Breast epithelium (tissue), 3 donors: ENCODE measurements at regions not wholly inside any gene's neighbourhood (a gene's known extent, or its start where the extent isn't known, plus 50 kb on each side); places are given as distances from the start of the nearest gene placed in this dataset.

ENCODE experiments used
- POLR2A ChIP-seq: fragments of 450-650 bp; IDR thresholded peaks from one replicate; pipeline ENCODE4 v1.6.1; 2016; ENCODE audit warnings: antibody characterized with exemption, mild to moderate bottlenecking, moderate library complexity
- POLR2AphosphoS5 ChIP-seq, 3 donors: sonication (generic); formaldehyde crosslinking; IDR thresholded peaks; one replicate each; pipeline ENCODE4 v1.6.1; 2017; ENCODE audit warnings: antibody characterized with exemption in 3 of 3
- TF ChIP-seq, protein P1 (sequence below), 3 donors: fragments of 450-650 bp; IDR thresholded peaks; one replicate each; pipeline ENCODE4 v1.5.1; 2016 to 2017; ENCODE audit warnings: antibody characterized with exemption in 3 of 3, mild to moderate bottlenecking in 3 of 3, moderate library complexity in 3 of 3

DNA sequence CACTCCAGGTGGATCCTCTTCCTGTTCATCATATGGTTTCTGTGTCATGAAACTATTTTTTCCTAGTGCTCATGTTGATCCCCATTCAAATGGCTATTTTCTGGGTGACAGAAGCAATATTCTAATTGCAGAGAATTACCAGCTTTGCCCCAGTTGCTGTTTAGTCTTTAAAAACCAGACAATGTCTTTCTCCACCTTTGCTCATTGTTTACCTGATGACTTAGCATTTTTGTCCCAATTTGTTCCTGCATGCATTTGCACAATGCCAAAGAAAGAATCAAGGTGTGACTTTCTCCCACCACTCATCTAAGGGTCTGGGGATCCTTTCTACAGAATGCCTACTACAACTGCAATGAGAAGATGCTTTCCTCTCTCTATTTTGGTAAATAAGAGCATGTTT lies 439.9 kb upstream of the MAF start:
- no peak for TF ChIP-seq POLR2AphosphoS5 (IDR thresholded peaks at IDR 0.05)
- TF ChIP-seq, protein P1, sequence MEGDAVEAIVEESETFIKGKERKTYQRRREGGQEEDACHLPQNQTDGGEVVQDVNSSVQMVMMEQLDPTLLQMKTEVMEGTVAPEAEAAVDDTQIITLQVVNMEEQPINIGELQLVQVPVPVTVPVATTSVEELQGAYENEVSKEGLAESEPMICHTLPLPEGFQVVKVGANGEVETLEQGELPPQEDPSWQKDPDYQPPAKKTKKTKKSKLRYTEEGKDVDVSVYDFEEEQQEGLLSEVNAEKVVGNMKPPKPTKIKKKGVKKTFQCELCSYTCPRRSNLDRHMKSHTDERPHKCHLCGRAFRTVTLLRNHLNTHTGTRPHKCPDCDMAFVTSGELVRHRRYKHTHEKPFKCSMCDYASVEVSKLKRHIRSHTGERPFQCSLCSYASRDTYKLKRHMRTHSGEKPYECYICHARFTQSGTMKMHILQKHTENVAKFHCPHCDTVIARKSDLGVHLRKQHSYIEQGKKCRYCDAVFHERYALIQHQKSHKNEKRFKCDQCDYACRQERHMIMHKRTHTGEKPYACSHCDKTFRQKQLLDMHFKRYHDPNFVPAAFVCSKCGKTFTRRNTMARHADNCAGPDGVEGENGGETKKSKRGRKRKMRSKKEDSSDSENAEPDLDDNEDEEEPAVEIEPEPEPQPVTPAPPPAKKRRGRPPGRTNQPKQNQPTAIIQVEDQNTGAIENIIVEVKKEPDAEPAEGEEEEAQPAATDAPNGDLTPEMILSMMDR (IDR thresholded peaks at IDR 0.05) = no peak
- TF ChIP-seq POLR2A = no peak
